CD4-positive, alpha-beta T cell treated with Interleukin-17A for 1 hour (primary cell): ENCODE measurements at regions not wholly inside any gene's neighbourhood (a gene's known extent, or its start where the extent isn't known, plus 50 kb on each side); places are given as distances from the start of the nearest gene placed in this dataset.

Experiments used
- DNase-seq: peaks from one replicate; pipeline ENCODE4 v3.0.0-alpha.2; 2020

DNA sequence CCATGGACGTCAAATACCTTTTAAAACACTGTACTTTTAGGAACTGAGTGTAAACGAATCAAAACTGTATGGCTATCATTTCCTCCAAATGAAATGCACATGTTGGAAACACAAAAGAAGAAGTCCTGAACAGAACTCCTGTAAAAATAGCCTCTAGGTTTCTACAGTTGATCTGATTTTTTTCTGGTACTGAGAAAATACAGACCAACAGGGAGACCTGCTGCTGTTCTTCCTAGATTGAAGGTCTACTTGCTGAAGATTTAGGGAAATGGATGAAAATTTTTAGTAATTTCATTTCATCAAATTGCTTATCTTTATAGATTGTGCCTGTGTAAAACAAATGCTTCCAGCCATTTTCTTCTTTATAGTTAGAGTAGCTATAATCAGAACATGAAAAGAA, 520.4 kb downstream of the SLITRK6 start:
- DNase-seq: no peak

DNA sequence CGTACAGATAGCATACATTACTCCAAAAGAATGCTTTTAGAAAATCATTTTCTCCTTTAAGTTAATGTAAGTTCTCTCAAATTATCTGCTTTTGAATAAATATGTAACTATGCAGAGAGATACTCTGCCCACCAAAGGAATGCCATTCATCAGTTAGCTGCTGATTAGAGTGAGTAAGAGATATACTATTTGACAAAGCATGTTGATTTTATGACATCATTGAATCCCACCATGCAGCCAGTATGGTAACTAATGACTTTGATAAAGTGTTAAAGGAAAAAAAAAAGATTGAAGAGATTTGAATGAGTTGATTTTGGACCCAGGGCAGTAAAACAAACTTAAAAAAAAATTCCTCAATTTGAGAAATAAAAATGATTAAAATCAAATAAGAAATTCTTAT, 521.5 kb downstream of the SLITRK6 start:
- no peak for DNase-seq

DNA sequence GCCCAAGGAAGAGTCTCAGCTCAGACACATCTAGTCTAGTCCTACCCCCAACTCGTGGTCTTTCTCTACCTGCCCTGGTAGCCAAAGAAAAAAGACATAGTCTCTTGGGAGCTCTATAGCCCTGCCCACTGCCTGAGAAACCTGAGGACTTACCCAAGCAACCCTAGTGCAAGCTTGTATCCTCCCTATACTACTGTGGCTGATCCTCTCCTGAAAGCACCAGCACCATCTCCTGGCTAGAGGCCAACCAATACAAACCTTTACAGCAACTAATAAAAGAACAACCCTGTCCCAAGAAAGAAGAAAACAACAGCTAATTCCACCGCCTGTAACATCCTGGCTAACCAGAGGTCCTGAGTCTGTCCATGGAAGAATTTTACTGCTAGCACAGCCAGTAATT, 532.4 kb downstream of the SLITRK6 start:
- DNase-seq: no peak

DNA sequence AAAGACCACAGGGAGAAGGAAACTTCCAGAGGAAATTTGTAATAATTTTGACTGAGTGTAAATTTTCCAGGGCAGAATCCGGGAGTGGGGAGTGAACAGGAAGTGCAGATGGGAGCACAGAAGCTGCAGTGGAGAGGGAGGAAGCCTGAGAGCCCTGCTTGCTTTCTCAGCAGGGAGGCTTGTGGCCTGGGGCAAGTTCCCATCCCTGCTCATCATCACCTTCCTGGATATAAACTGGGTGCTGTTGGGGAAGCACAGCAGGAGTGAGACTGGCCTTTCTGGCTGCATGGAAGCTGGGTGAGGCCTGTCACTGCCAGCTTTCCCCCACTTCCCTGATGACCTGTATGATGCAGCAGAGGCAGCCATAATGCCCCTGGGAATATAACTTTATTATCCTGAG, 532.9 kb downstream of the SLITRK6 start:
- DNase-seq: no peak

DNA sequence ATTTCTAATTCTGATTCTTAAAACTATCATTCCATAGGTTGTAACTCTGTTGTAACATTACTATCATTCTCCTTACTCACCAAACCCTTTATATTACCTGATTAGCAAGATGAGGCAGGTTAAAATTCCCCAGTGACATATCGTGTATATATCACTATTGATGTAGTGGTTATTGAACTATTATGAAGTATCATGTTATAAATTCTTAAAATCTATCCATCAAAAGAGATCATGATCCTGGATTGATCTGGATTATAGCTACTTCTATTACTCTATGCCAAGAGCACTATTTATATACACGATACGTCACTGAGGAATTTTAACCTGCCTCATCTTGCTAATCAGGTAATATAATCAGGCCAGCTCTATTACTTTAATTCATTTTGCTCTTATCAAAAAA, 533.9 kb downstream of the SLITRK6 start:
- DNase-seq: no peak

DNA sequence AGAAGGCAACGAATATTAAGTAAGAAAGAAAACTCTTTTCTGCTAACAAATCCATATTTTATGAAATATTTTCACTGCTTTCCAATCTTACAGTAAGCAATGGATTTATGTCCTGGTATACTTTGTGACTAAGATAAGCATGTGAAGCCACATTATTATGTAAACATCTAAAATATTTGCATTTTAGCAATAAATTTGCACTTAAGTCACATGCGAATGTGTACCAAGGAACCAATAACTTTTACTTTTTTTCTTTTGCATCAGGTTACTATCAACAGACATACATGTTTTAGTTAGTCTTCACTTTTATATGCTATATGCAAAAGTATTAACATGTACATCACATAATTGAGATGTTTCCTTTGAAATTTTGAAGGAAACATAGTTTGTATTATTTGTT, 536.7 kb downstream of the SLITRK6 start:
- no peak for DNase-seq

DNA sequence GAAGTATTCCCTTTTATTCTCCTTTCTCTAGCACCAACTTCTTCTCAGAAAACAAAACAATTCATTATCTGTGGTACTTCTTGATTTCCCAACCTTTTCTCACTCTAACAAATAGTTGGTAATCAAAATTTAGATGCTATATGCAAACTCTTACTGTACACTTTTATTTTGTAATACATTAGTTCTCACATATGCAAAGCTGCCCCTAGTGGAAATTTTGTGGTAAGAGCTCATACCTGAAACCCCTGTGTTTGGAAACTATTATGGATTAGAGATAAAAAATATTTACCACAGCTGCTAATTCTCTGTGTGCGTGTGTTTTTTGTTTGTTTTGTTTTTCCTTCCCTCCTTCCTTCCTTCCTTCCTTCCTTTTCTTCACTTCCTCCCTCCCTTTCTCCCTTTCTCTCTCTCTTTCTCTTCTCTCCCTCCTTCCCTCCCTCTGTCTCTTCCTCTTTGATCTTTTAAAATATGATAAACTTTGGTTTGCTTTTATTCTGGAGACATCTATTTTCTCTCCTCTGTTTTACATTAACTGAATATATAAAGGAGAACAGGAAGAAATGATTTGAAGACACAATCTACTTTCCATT, 537.4 kb downstream of the SLITRK6 start:
- no peak for DNase-seq

DNA sequence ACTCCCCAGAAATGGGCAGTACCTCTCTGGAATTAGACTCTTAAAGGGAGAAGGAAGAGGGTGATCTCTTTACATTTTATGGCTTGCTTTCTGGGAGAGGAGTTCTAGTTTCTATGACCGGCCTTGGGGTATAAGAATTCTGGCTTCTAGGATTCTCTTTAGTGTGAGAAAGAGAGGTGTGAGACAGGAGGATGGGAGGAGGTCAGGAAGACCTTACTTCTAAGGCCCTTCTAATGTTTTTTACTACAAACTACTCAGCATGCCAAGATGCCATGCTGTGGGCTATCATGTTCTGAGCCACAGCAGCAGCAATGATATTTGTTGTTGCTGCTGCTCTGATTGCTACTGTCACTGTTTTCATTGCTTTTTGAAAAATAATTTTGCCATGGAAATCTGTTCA, 538.3 kb downstream of the SLITRK6 start:
- no peak for DNase-seq

DNA sequence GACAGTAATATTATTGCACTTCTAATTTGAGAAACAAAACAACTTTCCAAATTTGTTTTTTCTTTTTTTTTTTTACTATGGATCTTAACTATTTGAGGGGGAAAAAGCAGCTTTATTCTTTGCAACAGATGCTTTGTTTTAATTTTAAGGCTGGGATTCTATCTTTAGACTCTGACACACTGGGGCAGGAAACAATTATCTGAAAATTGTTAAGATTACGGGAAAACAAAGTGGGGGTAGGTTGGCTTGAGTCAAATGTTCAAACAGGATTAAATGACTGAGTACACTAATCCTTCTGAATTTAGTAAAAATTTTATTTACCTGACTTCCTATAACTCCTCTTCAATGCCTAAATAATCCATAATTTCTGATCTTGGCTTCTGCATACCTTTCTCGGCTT, 543.2 kb downstream of the SLITRK6 start:
- no peak for DNase-seq

DNA sequence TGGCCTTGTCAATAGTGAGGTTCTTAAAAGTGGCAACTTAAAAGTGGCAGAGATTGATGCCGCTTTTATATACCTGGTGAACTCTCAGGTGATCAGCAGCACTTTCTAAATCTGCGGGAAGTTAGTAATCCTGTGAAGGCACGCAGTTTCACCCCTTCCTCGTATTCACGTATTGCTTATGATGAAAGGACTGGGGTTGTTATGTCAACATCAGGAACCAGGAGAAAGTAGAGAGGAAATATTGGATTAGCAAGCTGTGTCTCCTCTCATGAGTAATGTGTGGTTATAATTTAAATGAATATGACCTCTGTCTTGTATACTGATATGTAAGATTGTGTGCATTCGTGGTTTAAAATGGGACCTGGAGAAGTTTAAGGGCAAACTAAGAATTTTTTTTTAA, 544.6 kb downstream of the SLITRK6 start:
- no peak for DNase-seq

DNA sequence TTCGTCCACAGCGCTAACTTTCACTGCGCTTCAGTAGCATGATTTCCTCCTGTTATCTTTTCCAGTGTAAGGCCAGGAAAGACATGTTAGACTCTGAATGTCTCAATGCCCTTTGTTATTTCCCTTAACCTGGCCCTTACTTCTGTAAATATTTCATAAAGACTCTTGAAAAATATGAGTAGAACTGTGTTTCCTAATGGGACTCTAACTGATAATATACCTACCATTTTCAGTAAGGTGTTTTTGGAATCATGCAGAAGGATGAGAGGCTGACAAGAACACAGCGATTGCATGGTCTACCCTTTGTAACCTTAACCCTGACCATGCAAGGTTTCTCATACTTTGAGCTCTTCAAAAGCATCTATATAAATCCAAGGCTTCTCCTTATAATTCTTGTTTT, 550.1 kb downstream of the SLITRK6 start:
- DNase-seq: no peak

DNA sequence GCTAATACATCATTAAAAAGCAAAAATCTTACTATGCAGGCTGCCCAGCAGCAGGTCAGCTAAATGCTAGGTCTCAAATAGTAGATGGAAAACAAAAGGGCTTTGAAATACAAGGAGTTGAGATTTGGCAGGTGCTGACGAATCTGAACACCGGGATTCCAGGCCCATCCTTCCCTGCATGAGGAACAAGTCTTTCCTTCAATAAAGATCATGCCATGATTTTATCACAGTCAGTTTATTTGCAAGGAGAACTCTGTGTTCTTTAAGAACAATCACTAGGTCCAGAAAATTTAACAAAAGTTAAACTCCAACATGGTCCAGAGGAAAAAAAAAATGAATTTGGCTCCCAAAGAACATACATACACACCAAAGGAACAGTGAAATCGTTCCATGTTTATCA, 551.4 kb downstream of the SLITRK6 start:
- no peak for DNase-seq

DNA sequence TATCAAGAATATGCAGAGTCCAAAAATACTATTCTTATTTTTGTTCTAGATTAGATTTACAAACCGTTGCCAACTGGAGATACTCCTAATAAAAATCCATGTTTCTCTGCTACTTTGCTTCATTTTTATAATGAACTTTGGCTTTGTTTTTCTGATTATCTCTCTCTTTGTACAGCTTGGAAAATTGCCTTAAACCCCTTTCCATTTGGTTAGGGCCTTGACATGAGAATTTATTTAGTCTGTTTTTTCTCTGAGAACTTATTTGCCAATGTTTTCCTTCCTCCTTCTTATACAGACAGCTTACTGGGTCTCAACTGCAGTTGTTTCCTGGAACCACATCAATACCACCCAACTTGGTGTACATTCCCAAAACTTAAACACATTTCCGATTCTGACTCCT, 555.4 kb downstream of the SLITRK6 start:
- DNase-seq: no peak

DNA sequence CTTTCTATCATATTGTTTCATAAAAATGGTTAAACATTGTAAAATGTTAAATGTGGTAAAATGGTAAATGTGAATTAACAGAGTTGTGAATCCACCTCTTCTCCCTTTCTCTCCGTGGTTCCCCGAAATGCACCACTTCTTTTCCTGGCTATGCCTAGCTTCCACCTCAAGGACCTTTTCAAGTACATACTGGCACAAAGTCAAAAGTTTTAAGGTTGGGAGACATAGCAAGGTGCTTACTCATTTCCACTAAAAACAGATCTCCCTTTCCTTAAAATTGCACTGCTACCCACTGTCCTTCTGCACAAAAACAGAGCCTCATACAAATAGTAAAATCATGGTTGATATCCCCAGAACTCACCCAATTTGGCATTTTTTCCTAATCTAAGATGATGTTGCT, 558.2 kb downstream of the SLITRK6 start:
- DNase-seq: no peak

DNA sequence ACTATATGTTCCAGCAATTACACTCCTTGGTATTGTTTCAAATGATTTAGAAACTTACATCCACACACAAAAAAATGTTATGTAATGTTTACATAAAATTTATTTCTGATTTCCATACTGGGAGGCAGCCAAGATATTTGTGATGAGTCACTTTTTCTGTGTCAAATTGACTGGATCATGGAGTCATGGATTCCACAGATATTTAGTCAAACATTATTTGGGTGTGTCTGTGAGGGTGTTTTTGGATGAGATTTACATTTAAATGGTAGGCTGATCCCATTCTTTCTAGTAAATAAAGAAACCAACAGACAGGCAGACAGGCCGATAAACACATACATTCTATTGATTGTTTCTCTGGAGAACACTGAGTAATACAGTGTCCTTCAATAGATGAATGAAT, 562.8 kb downstream of the SLITRK6 start:
- DNase-seq: no peak

DNA sequence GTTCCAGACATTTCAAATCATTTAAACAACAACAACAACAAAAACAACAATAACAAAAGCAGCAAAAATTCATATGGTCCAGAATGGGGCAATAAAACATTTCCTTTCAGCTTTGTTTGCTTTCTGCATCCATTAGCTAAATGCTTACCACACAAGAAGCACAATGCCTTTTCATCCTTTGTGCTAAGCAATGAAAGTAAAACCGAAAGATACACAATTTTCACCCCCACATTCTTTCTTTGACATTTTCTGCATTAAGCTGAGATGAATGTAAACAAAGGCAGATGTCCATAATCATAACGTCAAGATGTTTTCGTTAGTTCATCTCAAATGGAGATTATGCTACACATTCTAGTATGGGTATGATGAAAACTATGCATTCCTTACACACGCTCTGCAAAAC, 568.5 kb downstream of the SLITRK6 start:
- no peak for DNase-seq

DNA sequence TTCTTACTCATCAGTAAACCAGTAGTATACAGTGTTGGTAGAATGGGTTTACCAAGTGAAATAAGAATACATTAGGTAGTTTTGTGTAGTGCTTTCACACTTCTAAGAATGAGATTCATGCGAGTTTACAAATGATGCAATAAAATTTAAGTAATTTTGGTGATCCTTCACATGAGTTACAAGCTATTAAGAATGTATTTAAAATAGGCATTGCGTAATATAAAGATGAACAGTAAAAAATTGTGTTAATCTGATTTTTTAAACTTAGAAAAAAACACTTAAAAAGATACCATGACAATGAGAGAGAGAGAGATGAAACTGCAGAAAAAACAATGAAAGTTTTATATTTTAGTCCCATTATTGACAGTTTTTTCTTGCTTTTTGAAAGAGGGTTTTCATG, 570.5 kb downstream of the SLITRK6 start:
- DNase-seq: no peak

DNA sequence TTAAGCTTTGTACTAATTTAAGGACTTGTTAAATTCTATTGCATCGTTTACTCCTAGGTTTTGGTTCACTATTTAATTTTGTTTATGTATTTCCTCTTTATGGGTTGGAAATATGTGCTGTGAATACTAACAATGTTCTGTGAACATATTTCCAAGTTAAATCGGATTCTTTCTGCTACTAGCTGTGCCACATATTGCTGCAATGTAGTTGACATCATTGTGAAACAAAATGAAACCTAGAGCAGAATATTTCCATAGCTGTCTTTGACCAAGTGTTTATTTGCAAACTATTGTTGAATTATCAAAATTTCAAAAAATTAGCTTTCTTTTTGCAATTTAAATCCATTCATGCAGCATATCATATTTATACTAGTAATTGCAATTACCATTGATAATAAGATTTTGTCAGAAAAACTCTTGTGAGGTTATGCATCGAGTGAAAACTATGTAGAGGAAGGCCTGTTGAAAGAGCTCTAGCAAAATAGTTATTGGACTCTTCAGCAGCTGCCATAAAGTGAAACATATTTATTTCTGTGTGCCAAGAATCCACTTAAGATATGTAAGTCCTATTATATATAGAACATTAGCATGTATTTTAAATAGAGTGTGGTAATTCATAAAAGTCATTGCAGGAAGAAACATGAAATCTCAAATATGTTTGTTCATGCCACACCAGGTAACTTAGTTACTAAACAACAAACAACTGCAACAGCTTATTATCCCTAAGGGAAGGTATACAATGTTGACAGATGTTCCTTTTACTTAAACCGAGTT, 575.1 kb downstream of the SLITRK6 start:
- no peak for DNase-seq

DNA sequence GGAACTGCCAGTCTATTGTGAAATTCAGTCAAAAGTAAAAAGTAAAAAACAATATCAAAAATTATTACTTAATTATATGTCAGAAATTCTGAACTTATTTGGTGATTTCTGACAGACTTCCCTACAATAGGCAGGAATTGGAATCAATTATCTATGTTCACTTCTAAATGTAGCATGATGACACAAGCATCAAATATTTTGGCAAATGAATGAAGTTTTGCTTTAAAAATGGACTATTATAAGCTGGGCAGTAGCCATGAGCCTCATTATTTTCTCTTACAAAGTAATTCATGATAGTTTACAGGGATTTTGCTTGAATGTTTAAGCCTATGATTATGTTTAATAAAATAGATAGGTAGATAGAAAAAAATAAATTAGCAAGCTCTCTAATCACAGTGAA, 582.6 kb downstream of the SLITRK6 start:
- DNase-seq: no peak

DNA sequence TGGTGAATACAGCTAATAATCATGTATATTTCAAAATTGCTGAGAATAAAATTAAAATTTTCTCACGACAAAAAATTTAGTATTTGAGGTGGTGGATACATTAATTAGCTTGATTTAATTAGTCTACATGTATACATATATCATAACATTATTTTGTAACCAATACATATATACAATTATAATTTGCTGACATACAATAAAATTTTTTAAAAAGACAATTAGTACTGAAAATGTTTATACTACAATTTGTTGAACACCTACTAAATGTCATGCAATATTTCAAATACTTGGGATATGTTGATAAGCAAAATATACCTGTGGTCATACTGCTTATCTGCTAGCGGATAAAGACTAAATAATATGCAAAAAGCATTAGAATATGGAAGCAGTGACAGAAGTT, 586.5 kb downstream of the SLITRK6 start:
- no peak for DNase-seq

DNA sequence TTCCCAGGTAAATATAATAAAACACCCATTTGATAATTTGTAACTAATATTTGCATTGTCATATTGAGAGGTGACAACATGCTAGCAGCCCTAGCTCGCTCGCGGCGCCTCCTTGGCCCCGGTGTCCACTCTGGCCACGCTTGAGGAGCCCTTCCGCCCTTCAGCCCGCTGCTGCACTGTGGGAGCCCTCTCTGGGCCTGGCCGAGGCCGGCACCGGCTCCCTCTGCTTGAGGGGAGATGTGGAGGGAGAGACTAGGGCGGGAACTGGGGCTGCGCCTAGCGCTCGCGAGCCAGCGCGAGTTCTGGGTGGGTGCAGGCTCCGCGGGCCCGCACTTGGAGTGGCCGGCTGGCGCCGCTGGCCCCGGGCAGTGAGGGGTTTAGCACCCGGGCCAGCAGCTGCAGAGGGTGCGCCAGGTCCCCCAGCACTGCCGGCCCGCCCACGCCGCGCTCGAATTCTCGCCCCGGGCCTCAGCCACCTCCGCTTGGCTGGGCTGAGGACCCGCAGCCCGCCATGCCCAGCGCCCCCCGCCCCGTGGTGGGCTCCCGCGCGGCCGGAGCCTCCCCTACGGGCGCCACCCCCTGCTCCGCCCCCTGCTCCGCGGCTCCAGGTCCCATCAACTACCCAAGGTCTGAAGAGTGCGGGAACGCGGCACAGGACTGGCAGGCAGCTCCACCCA, 594.4 kb downstream of the SLITRK6 start:
- DNase-seq: no peak

DNA sequence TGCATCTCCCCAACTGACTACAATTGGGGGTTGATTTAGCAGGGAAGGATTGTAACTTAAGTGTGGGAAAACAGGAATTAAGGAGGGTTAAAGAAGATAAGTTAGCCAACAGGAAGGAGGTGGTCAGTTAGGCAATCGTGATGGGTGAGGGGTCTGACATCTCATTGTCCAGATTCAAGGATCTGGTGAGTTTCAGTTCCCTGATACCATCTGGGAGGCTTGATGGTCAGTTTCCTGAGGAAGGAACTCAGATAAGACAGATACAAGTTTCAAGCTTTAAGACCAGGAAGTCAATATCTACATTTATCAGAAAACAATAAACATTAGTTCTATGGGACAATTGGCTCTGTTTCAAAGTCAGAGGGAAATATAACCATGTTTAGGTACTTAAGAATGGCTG, 601.8 kb downstream of the SLITRK6 start:
- DNase-seq: no peak

DNA sequence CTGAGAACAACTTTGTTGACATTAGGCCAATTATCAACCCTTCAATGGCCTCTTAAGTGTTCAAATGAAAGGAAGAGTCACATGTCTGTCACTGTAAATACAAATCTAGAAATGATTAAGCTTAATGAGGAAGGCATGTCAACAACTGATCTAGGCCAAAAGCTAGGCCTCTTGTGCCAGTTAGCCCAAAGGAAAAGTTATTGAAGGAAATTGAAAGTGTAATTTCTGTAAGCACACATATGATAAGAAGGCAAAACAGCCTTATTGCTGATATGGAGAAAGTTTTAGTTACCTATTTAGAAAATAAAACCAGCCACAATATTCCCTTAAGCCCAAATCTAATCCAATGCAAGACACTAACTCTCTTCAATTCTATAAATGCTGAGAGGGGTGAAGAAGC, 604.7 kb downstream of the SLITRK6 start:
- DNase-seq: no peak

DNA sequence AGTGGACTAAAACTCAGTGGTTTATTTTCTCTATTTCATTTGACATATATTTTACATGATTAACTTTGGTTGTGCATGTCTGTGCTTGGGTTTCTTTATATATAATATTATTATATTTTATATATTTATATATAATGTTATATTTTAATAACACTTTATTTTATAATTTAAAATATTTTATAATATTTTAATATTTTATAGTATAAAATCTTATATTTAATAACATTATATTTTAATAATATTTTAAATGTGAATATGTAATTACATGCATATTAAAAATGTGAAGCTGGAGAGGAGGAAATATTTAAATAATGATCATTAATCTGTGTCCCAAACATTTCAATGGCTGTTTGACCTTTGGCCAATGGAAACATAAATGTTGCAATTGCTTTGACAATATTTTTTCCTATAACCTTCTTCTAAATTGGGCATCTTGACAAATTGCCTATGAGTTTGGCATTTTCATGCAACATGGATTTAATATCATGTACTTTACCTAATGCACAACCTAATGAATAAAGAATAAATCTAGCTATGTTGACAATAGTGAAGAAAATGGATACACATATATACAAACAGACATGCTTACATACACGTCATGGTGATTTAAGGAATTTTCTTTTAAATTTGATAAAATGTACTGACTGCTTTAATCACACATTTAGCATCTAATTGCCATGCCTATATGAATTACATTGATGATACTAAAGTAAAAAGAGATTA, 607.1 kb downstream of the SLITRK6 start:
- no peak for DNase-seq
